GM18909 (cell line): ENCODE measurements at regions not wholly inside any gene's neighbourhood (a gene's known extent, or its start where the extent isn't known, plus 50 kb on each side); places are given as distances from the start of the nearest gene placed in this dataset.
"Not testable (repeated sequence)": the region's sequence is repeated elsewhere in the genome, so short reads cannot be mapped to it uniquely, and the experiment has no call there.

Experiments used
- ATAC-seq: cut with Tn5 transposase; IDR thresholded peaks from one replicate; pipeline ENCODE4 v1.9.1; 2021; ENCODE audit warnings: mild to moderate bottlenecking; ENCODE audit not compliant: unreplicated experiment, poor library complexity

DNA sequence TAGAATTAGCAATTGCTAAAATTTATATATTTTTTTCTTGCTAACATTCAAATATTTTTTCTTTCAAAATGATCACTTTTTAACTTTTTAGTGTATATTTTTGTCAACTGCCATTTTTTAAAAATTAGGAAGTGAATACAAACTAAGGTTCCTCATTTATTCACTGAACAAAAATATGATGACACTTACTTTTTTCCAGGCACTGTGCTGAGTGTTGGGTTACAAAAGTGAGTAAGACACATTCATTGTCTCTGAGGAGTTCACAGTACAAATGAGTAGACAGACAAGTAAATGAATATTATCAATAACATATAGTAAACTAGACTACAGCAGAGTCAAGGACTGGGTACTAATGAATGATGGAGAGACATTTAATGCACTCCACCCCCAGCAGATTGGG lies 543.5 kb downstream of the PDHA2 start:
- ATAC-seq: no peak

DNA sequence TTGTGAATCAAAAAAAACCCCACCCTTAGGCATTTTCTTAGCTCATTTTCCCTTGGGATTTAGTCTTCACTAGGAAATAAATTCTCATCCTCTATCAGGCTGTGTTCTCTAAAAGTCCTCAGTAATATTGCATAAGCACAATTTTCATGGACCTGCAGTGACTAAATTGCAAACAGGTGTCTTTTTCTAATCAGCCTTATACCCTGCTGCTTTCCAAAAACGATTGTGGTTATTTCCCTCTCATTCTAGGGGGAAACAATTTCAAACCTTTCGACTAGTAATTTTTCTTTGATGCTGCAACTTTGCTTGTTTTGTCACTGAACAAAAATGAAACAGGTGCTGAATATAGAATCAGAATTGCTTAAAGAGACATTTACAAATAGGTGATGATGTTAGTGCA lies 549.9 kb downstream of the PDHA2 start:
- no peak for ATAC-seq

DNA sequence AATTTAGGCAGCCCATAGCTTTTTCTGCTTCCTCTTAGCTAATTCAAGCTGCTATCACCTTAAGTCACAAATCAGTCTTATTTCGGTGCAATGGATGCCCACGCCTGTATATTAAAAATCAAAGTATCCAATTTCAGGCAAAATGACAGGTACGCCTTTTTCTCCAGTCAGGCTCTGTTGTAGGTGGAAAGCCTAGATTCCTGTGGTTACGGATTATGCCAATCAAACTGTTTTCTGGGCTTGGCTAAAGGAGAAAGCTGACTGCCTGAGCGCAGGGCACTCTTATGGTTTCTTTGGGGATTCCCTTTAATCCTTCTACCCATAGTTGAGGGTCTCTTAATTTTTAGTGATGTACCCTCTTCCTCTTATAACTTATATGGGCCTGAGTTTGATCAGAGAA lies 550.5 kb downstream of the PDHA2 start:
- ATAC-seq: no peak

DNA sequence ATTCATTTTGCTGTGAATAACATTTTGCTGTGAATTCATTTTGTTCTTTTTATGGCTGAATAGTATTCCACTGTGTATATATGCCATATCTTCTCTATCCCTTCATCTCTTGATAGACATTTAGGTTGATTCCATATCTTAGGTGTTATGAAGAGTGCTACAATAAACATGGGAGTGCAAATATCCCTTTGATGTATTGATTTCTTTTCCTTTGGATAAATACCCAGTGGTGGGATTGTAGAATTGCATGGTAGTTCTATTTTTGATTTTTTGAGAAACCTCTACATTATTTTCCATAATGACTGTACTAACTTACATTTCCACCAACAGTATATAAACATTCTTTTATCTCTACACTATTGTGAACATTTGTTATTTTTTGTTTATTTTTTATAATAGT lies 555.9 kb downstream of the PDHA2 start:
- no peak for ATAC-seq

DNA sequence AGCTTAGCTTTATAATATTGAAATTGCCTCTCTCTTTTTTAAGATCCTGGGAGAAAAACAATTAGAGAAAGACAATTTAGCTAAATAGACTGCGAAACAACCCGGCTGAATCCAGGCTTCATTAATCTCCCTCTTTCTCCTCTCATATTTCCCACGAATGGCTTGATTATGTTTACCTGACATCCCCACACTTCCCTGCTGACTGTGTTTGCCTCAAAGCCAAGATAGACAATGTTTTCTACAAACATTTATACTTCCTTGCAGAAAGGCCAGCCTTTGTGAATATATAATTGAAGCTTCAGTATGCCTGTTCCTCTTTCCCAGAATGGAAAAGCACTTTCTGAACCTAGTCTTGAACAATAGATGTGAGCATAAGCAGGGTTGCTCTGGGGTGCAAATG lies 566.8 kb downstream of the PDHA2 start:
- ATAC-seq: no peak

DNA sequence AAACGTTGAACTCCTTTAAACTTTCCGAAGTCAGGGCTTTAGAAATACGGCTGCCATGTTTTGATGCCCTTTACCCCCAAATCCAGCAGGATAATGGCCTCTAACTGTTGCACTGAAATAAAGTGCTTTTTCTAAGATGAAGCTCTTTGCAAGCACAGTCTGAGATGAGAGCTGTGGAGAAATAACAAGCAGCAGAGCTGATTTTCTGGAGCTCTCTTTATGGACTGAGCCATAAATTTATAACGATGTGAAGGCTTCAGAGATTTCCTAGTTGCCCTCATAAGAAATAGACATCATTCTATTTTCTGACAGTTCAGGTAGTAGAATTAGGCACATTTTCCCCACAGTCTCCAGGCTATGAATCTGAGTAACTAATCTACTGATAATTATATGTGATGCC lies 567.3 kb downstream of the PDHA2 start:
- ATAC-seq: no peak

DNA sequence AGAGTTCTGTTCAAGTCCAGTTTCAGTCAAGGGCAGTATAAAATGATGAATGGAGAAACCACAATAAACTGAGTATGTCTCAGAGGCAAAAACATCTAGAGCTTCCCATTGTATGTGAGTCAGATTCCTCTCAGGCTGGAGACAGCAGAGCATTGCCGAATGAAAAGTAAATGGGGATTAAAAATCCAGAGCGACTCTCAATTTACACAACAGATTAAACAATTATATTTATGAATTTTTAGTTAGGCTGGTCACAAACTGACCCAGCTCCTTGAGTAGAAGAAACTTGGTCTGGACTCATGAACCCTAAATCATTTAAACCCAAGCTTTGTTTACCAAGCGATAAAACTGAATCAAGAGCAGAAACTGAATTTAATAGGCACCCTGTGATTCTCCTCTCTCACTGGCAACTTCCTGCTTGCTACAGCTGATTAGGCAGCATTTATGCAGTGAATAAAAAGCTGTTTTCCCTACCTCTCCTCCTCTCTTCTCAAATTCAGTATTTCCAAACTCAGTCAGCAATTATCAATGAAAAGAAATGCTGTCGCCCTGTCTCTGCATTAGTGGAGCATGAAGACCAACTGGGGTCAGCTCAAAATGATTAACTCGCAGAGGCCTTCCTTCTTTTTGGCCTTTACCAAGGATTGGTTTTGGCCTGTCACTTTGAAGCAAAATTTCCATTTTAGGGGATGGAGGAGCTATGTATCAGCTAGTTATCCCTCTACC lies 568.0 kb downstream of the PDHA2 start:
- no peak for ATAC-seq

DNA sequence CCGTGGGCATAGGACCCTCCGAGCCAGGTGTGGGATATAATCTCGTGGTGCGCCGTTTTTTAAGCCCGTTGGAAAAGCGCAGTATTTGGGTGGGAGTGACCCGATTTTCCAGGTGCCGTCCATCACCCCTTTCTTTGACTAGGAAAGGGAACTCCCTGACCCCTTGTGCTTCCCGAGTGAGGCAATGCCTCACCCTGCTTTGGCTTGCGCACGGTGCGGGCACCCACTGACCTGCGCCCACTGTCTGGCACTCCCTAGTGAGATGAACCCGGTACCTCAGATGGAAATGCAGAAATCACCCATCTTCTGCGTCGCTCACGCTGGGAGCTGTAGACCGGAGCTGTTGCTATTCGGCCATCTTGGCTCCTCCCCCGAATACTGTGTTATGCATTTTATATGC lies 575.0 kb downstream of the PDHA2 start:
- ATAC-seq: not testable (repeated sequence)

DNA sequence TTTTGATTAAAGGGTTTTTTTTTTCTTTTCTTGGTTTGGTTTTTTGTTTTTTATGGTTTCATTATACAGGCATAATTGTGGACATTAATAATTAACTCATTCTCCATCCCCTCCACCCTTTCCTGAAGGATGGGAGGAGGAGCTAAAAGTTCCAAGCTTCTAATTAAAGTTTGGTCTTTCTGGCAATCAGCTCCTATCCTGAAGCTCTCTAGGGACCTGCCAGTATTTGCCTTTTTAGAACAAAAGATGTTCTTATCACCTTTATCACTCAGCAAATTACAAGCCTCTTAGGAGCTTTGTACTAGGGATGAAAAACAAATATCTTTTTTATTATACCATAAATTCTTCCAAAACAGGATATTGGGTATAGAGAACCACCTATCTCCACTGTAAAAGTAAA lies 589.8 kb downstream of the PDHA2 start:
- no peak for ATAC-seq

DNA sequence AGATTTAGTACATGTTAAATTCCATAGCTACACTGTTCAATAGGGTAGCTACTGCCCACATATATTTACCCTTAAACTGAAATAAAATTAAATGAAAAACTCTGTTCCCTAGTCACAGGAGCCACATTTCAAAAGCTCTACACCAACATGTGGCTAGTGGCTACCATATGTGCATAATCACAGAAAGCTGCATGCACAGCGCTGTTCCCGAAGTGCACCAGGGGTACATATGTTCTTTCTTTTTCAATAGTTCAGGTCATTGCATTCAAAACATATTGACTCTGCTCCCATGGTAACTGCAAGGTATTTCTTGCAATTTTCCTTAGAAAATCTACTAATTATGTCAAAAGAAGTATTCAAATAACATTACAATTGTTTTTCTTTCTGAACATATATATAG lies 591.2 kb downstream of the PDHA2 start:
- ATAC-seq: no peak

DNA sequence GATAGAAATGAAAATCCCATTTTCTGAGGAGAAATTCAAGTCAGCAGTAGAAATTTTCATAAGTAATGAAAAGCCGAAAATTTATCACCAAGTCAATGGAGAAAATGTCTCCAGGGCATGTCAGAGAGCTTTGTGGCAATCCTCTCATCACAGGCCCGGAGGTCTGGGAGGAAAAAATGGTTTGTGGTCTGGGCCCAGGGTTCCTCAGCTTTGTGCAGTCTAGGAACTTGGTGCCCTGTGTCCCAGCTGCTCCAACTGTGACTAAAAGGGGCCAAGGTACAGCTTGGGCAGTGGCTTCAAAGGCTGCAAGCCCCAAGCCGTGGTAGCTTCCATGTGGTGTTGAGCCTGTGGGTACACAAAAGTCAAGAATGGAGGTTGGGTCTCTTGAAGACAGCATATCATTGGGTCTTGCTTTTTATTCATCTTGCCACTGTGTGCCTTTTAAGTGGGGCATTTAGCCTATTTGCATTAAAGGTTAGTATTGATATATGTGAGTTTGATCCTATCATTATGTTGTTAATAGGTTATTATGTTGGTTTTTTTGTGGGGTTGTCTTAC lies 608.5 kb downstream of the PDHA2 start:
- ATAC-seq: no peak

DNA sequence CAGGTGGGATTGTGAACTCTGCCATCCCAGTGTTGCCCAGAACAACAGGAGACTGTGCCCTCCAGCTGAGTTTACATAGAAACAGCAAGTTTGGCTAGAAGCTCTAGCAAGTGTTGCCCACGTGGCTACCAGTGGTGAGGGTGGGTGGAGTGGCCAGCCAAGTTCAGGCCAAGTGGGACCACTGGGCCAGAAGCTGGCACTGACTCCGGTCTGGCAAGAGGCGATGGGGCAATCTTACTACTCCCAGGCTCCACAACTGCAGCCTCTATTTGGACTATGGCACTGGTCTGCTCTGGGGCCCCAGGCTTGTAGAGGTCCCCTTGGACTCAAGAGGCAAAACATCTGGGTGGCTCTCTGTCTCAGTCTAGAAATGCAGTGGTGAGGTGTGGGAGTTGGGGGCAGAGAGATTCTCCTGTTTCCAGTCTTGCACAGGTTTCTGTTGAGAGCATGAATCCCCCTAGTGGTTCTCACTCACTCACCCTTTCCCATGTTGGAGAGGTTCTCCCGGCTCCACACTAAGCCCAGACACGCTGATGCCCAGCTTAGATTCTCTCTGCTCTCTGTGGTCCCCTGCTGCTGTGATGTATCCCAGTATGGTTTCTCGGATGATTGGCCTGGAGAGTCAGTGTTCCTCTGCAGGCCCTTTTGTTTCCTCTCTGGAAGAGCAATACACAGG lies 615.3 kb downstream of the PDHA2 start:
- no peak for ATAC-seq

DNA sequence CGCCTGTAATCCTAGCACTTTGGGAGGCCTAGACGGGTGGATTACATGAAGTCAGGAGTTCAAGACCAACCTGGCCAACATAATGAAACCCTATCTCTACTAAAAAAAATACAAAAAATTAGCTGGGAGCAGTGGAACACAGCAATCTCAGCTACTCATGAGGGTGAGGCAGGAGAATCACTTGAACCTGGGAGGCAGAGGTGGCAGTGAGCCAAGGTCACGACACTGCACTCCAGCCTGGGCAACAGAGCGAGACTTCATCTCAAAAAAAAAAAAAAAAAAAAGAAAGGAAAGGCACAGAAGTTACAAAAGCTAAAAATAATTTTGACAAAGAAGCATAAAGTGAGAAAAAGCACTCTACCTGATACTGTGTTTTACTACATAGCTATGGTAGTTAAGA lies 618.1 kb downstream of the PDHA2 start:
- ATAC-seq: not testable (repeated sequence)

DNA sequence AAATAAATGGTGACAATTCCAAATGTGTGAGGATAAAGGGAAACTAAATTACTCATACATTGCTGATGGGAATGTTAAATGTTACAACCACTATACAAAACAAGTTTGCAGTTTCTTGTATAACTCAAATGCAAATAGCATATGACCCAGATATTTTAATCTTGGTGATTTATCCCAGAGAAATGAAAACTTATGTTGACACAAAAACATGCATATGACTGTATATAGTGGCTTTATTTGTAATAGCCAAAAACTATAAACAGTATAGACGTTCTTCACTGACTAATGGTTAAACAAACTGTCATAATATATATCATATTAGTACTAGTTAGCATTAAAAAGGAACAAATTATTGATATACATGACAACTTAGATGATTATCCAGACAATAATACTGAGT lies 619.2 kb downstream of the PDHA2 start:
- no peak for ATAC-seq

DNA sequence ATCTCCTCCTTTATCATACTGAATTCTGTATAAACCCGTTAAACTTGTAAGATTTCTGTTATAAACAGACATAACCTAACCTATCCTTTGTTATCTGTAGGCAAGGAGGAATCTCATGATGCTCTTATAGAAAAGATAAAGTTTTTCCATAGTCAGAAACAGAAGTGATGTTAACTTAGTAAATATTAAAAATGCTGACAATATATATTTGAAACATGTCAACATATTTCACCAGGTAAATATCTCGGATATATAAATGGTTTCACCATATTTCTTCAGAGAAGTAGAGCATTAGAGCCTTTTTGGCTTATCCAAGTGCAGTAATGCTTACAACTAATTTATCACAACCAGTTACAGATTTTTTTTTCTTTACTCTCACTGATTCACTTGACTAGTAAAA lies 625.9 kb downstream of the PDHA2 start:
- ATAC-seq: no peak

DNA sequence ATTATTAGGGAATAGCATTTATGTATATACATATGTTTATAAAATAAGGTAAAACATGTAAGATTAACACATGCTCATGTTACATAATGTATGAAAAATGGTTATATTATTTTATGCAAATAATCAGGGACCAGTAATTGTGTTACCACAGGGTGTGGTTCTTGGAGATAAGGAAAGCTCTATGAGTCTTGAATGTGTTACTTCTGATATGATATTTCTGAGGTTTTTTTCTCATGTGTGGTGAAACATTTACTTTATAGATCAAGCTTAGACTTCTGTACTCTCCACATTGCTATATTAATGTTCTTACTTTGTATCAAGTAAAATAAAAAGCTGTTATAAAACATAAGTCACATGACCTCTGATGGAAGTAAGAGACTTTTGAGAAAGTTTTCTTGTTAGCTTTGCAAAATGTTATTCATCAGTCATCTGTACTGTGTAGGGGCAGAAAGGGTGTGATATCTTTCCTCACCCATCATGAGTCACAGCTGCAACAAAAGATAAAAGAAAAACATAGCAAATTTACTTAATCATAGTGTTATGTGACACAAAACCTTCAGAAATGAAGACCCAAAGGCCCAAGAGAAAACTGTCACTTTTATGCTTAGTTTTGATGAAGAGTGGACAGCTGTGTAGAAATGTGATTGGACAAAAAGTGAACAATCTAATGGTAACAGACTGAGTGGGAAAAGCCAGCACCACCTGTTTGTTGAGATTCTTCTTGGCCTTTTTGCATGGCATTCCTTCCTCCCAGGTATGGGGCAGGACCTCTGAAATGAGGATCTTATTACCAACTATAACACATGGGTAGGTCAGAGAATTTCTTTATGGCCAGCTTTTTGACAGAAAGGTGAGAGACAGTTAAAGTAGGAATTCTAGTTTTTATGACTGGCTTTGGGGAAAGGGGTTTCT lies 632.3 kb downstream of the PDHA2 start:
- ATAC-seq: no peak

DNA sequence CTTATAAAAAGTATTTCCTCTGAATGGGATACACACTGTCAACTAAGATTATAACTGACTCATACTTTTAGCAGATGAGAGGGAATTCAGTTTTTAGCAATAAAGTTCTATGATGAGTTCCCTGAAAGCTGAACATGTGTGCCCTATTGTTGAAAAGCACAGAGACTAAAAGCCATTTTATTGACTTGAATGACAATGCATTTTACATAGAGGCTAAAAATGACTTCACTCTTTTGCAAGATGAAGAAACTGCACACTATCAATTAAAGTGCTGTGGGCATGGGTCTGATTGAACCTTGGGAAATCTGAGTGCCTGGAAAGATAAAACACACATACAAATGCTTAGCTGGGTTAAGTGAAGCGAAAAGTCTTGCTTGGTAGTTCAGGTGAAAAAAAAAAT lies 633.4 kb downstream of the PDHA2 start:
- no peak for ATAC-seq

DNA sequence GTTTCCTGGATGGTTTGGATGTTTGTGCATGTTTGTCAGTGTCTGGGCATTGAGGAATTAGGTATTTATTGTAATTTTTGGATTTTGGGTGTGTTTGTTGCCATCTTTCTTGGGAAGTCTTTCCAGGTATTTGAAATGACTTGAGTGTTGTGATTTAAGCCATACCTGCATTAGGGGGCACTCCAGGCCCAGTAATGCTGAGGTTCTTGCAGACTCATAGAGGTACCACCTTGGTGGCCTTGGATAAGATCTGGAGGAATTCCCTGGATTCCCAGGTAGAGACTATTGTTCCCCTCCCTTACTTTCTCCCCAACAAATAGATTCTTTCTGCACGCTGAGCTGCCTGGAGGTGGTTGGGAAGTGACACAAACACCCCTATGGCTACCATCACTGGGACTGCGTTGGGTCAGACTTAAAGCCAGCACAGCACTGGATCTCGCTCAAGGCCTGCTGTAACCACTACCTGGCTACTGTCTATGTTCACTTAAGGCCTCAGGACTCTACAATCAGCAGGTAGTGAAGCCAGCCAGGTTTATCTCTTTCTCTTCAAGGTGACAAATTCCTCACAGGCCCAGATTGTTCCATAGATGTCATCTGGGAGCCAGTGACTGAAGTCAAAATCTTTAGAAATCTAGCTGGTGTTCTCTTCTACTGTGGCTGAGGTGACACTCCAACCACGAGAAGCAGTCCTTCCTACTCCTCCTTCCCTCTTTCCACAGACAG lies 643.6 kb downstream of the PDHA2 start:
- ATAC-seq: no peak

DNA sequence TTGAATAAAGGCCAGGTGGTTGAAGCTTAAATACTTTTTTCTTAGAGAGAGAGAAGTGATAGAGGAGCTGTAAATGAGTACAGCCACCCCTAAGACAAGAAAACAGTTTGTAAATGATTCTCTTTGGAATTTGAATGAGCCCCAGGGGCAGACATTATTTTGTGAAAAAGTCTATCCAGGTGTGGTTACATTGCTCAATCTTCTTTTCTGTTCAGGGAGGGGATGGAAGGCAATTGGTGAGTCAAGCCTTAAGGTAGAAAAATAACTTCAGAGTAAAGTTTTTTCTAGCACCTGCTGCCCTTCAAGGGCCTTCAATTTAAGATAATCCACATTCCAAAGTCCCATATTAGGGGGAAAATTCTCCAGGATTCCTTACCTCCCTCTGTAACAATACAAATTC lies 646.7 kb downstream of the PDHA2 start:
- no peak for ATAC-seq

DNA sequence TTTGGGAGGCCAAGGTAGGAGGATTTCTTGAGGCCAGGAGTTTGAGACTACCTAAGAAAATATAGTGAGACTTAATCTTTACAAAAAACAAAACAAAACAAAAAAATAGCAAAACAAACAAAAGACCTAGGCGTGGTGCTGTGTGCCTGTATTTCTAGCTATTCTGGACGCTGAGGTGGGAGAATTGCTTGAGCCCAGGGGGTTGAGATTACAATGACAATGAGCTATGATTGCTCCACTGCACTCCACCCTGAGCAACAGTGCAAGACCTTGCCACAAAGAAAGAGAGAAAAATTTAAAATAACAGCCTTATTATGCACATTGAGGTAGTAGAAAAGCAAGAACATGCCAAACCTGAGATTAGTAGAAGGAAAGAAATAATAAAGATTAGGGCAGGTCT lies 657.7 kb downstream of the PDHA2 start:
- no peak for ATAC-seq
